Smooth muscle cell (in vitro differentiated cells): ENCODE measurements at regions not wholly inside any gene's neighbourhood (a gene's known extent, or its start where the extent isn't known, plus 50 kb on each side); places are given as distances from the start of the nearest gene placed in this dataset.

Experiments
- DNase-seq: peaks from one replicate; lab custom pipeline; 2025; ENCODE audit not compliant: unreplicated experiment; lab: John Stamatoyannopoulos, UW
- H2AFZ ChIP-seq: fragments of 200-600 bp; sonication (generic); 2 replicates; pipeline ENCODE4 v1.6.0; 2016; ENCODE audit warnings: antibody characterized with exemption, low read depth, mild to moderate bottlenecking
- H3F3A ChIP-seq: fragments of 200-600 bp; sonication (generic); 2 replicates; pipeline ENCODE4 v1.6.0; 2017; ENCODE audit warnings: antibody characterized with exemption, low read depth
- H3K27ac ChIP-seq: fragments of 200-600 bp; sonication (generic); 2 replicates; pipeline ENCODE4 v1.5.1; 2016; ENCODE audit warnings: low read depth, mild to moderate bottlenecking
- H3K27me3 ChIP-seq: fragments of 200-600 bp; sonication (generic); 2 replicates; pipeline ENCODE4 v1.6.1; 2016; ENCODE audit warnings: low read depth, mild to moderate bottlenecking
- H3K36me3 ChIP-seq: fragments of 200-600 bp; sonication (generic); 2 replicates; pipeline ENCODE4 v1.5.1; 2016; ENCODE audit warnings: low read depth
- H3K4me1 ChIP-seq: fragments of 200-600 bp; sonication (generic); 2 replicates; pipeline ENCODE4 v1.5.1; 2016; ENCODE audit warnings: low read depth
- H3K4me2 ChIP-seq: fragments of 200-600 bp; sonication (generic); 2 replicates; pipeline ENCODE4 v1.6.0; 2016; ENCODE audit warnings: mild to moderate bottlenecking
- H3K4me3 ChIP-seq: fragments of 200-600 bp; sonication (generic); 2 replicates; pipeline ENCODE4 v1.5.1; 2016; ENCODE audit warnings: mild to moderate bottlenecking
- H3K79me2 ChIP-seq: fragments of 200-600 bp; sonication (generic); 2 replicates; pipeline ENCODE4 v1.6.0; 2016; ENCODE audit warnings: low read depth, mild to moderate bottlenecking
- H3K9ac ChIP-seq: fragments of 200-600 bp; sonication (generic); 2 replicates; pipeline ENCODE4 v1.6.0; 2016; ENCODE audit warnings: low read depth
- H3K9me3 ChIP-seq: fragments of 200-600 bp; sonication (generic); replicated peaks from 2 replicates; pipeline ENCODE4 v1.5.1; 2016; ENCODE audit warnings: low read depth
- H4K20me1 ChIP-seq: fragments of 200-600 bp; sonication (generic); 2 replicates; pipeline ENCODE4 v1.6.0; 2016; ENCODE audit warnings: low read depth
- CTCF ChIP-seq: fragments of 200-600 bp; sonication (generic); IDR thresholded peaks from 2 replicates; pipeline ENCODE4 v1.5.1; 2017; ENCODE audit warnings: borderline replicate concordance, mild to moderate bottlenecking, antibody characterized with exemption; ENCODE audit not compliant: insufficient read depth, poor library complexity, severe bottlenecking
- WGBS: methylation state at CpG from one replicate; pipeline ENCODE4 v1.1.7; 2016; ENCODE audit warnings: low lambda C conversion rate; 5-methylcytosine and 5-hydroxymethylcytosine counted together

- Histone ChIP-seq H2AFZ (no peak overlapping the region), H4K20me1 (no peaks in the 10 kb centered on the region), H3K4me3 (no peak overlapping the region), H3K4me1 (no peaks in the 10 kb centered on the region), H3K27me3 (no peaks in the 10 kb centered on the region), H3K4me2 (peak overlapping the region; percentile 78), H3K79me2 (no peaks in the 10 kb centered on the region), H3K27ac (peak overlapping the region; percentile 86), H3K9me3 (no peaks in the 10 kb centered on the region), H3K36me3 (no peaks in the 10 kb centered on the region), H3K9ac (no peak overlapping the region), H3F3A (peaks cover 12% of the 10 kb centered on the region)
- DNase-seq, result no peak
- TF ChIP-seq CTCF, result no peak
- 69% methylated on average over 4 of the region's 4 CpGs for WGBS
These were observed 104.3 kb upstream of the PITX1 start for GRCh38 chr5:135138116-135138850.

- H3K27me3 ChIP-seq, result no peaks in the 10 kb centered on the region
- H3K9me3 ChIP-seq, result no peaks in the 10 kb centered on the region
- H3K27ac ChIP-seq, result no peak overlapping the region
- TF ChIP-seq CTCF, result no peak
- no peaks in the 10 kb centered on the region for H3K4me1 ChIP-seq
- no peaks in the 10 kb centered on the region for H3K36me3 ChIP-seq
- no peak for DNase-seq
- peaks cover 12% of the 10 kb centered on the region for H3F3A ChIP-seq
- no peak overlapping the region for H3K4me3 ChIP-seq
- no peak overlapping the region for H2AFZ ChIP-seq
- 88% methylated on average over 13 of the region's 13 CpGs for WGBS
- no peak overlapping the region for H3K4me2 ChIP-seq
- no peaks in the 10 kb centered on the region for H3K79me2 ChIP-seq
- no peak overlapping the region for H3K9ac ChIP-seq
- no peaks in the 10 kb centered on the region for H4K20me1 ChIP-seq
These were observed 103.3 kb upstream of the PITX1 start for GRCh38 chr5:135137146-135137915.

- no peak for TF ChIP-seq CTCF
- no peaks in the 10 kb centered on the region for H3K36me3 ChIP-seq
- 92% methylated on average over 2 of the region's 2 CpGs for WGBS
These were observed 102.5 kb upstream of the PITX1 start for GRCh38 chr5:135136546-135136945.

More at GRCh38 chr5:135136546-135136945, 102.5 kb upstream of the PITX1 start:
- Histone ChIP-seq H3K27me3 (no peaks in the 10 kb centered on the region), H3K79me2 (no peaks in the 10 kb centered on the region), H3K4me3 (no peak overlapping the region), H3K4me2 (no peak overlapping the region), H3K9ac (no peak overlapping the region), H3K4me1 (no peaks in the 10 kb centered on the region), H3K27ac (no peak overlapping the region), H4K20me1 (no peaks in the 10 kb centered on the region), H2AFZ (no peak overlapping the region), H3F3A (peaks cover 12% of the 10 kb centered on the region), H3K9me3 (no peaks in the 10 kb centered on the region)
- no peak for DNase-seq
